B cell (primary cell): ENCODE measurements at regions not wholly inside any gene's neighbourhood (a gene's known extent, or its start where the extent isn't known, plus 50 kb on each side); places are given as distances from the start of the nearest gene placed in this dataset.

Source experiments
- EZH2 ChIP-seq: IDR thresholded peaks from 2 replicates; pipeline ENCODE4 v1.6.1; 2012; ENCODE audit warnings: borderline replicate concordance, low read depth, mild to moderate bottlenecking, moderate library complexity, low read length; ENCODE audit not compliant: insufficient read depth, poor library complexity, severe bottlenecking
- TF ChIP-seq, protein P1 (sequence below): fragments of 200-600 bp; IDR thresholded peaks from one replicate; pipeline ENCODE4 v1.8.0; 2022; ENCODE audit warnings: antibody characterized with exemption, mild to moderate bottlenecking

GRCh38 chr1:38624336-38625039, 235.1 kb downstream of the RRAGC start:
- TF ChIP-seq, protein P1, sequence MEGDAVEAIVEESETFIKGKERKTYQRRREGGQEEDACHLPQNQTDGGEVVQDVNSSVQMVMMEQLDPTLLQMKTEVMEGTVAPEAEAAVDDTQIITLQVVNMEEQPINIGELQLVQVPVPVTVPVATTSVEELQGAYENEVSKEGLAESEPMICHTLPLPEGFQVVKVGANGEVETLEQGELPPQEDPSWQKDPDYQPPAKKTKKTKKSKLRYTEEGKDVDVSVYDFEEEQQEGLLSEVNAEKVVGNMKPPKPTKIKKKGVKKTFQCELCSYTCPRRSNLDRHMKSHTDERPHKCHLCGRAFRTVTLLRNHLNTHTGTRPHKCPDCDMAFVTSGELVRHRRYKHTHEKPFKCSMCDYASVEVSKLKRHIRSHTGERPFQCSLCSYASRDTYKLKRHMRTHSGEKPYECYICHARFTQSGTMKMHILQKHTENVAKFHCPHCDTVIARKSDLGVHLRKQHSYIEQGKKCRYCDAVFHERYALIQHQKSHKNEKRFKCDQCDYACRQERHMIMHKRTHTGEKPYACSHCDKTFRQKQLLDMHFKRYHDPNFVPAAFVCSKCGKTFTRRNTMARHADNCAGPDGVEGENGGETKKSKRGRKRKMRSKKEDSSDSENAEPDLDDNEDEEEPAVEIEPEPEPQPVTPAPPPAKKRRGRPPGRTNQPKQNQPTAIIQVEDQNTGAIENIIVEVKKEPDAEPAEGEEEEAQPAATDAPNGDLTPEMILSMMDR, result no peak
- no peak for TF ChIP-seq EZH2
